ENCODE measurements at regions not wholly inside any gene's neighbourhood (a gene's known extent, or its start where the extent isn't known, plus 50 kb on each side); places are given as distances from the start of the nearest gene placed in this dataset.

DNA sequence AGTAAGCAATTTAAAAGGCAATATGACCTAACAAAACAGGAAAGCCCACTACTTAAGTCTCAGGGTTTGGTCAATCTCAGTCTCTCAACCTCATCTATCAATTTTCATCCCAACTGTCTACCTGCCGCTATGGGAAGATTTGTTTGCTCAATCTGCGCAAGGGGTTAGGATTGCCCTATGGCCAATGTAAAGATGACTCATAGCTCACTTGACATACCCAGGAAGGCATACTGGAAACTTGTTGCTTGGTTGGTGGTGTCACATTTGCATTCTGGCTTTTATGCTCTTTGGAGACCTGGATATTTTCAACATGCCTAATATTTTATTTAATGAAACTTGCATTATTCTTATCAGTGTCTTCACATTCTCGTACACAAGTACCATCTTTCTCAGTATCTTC, 78.1 kb upstream of the TMEM196 start:
- TF ChIP-seq, protein P1, sequence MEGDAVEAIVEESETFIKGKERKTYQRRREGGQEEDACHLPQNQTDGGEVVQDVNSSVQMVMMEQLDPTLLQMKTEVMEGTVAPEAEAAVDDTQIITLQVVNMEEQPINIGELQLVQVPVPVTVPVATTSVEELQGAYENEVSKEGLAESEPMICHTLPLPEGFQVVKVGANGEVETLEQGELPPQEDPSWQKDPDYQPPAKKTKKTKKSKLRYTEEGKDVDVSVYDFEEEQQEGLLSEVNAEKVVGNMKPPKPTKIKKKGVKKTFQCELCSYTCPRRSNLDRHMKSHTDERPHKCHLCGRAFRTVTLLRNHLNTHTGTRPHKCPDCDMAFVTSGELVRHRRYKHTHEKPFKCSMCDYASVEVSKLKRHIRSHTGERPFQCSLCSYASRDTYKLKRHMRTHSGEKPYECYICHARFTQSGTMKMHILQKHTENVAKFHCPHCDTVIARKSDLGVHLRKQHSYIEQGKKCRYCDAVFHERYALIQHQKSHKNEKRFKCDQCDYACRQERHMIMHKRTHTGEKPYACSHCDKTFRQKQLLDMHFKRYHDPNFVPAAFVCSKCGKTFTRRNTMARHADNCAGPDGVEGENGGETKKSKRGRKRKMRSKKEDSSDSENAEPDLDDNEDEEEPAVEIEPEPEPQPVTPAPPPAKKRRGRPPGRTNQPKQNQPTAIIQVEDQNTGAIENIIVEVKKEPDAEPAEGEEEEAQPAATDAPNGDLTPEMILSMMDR (conservative IDR thresholded peaks at IDR 0.05): no peak
- no peak for TF ChIP-seq ZFX (IDR thresholded peaks at IDR 0.05)

Measured in C4-2B (cell line).